CD4-positive, alpha-beta T cell treated with Interleukin-6 at 100 ng/mL for 8 hours (primary cell): ENCODE measurements at regions not wholly inside any gene's neighbourhood (a gene's known extent, or its start where the extent isn't known, plus 50 kb on each side); places are given as distances from the start of the nearest gene placed in this dataset.
"Not testable (repeated sequence)": the region's sequence is repeated elsewhere in the genome, so short reads cannot be mapped to it uniquely, and the experiment has no call there.

ENCODE experiments used
- DNase-seq: peaks from one replicate; pipeline ENCODE4 v3.0.0-alpha.2; 2020; ENCODE audit warnings: mixed read lengths, low spot score

DNA sequence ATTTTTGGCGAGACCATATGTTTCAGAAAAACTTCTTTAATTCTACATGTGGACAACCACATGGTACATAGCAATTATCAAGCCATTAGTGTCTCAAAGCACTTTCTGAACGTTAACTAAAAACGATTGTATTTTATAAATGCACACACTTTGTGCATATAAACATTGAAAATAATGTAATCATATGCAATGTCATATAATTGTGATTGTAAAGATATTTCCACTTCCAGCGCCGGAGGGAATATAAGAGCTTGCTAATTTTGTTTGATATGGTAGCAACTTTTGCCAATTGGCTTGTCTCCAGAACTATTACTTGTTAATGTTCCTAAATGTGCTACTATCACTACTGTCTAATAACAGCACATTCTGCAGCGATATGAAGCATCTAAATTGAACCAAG is 162.3 kb upstream of the SMIM31 start:
- no peak for DNase-seq

DNA sequence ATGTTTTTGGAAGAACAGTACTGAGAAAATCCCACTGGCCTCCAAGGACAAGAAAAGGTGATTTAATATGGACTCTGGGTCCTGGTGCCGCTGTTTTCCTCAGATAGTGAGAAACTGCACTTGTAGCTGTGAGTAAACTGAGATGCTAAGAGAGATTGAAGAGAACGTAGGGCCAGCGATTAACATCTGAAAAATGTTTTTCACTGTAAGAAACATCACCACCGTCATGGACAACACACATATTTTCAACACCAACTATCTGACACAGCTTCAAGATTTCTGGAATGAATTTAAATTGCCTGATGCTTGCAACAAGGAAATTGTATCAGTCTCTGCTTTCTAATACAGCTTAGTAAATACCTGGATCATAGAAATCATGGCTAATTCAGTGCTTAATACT is 158.2 kb upstream of the SMIM31 start:
- no peak for DNase-seq

- no peak for DNase-seq
Measured at GRCh38 chr4:164596318-164596878, 157.5 kb upstream of the SMIM31 start.

GRCh38 chr4:164596927-164597326 is 157.0 kb upstream of the SMIM31 start:
- DNase-seq, result no peak

GRCh38 chr4:164601653-164602052 is 152.3 kb upstream of the SMIM31 start:
- no peak for DNase-seq

DNA sequence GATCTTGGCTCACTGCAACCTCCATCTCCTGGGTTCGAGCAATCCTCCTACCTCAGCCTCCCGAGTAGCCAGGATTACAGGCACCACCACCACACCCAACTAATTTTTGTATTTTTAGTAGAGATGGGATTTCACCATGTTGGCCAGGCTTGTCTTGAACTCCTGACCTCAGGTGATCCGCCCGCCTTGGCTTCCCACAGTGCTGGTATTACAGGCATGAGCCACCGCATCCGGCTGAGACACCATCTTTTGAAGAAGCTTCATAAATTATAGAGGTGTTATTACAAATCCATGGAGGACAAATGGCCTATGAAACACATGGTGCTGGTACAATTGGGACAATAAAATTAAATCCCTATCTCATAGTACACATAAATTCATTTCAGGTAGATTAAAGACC is 148.1 kb upstream of the SMIM31 start:
- DNase-seq, result not testable (repeated sequence)

DNA sequence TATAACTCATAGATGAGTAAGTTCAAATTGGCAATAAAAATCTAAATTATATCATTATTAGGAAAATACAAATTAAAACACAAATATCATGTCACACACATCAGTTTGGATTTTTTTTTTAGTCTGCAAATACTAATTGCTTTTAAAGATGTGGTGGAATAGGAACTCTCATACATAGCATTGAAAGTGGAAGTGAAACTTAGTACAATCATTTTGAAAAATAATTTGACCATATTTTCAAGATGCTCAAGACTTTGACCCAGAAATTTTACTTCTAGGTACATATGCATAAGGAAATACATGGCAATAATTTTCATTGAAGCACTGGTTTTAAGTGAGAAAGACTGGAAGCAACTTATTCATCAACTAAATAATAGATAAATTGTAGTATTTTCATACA is 147.5 kb upstream of the SMIM31 start:
- no peak for DNase-seq

GRCh38 chr4:164613256-164613655 is 140.7 kb upstream of the SMIM31 start:
- DNase-seq, result no peak

DNA sequence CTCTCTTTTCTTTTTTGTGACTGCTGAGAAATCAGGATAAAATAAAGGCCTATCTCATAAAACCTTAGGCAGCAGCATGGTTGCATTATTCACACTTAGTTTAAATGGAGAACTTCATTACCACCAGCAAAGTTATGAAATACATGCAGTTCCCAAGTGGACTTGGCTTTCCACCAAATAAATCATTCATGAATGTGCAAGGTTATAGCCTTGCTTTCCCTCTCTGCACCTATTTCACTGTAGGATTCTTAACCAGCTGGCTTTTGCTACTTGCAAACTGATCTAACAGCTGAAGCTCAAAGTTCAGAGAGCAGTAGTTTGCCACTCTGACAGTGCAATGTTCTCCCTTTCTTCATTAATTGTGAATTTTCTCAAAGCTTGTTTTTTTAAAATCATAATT is 140.1 kb upstream of the SMIM31 start:
- no peak for DNase-seq

- no peak for DNase-seq
Measured at GRCh38 chr4:164614329-164614728, 139.6 kb upstream of the SMIM31 start.

DNA sequence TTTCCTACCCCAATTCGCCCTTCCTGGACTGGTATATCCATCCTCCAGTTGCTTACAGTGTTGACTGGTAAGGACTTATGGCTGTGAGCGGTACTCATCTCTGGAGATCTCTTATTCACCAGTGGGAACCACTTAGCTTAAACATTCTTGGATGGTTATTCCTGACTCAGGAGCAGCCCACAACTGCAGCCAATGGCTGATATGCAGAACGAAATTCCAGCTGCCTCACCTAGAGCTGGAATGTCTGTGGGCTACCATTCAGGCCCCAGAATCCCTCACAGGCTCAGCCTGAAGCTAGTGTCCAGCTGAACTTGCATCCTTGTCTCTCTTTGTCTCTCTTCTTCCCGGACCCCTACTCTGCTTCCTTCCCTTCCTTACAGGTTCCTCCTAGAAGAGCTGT is 138.9 kb upstream of the SMIM31 start:
- no peak for DNase-seq

GRCh38 chr4:164615964-164616363 is 138.0 kb upstream of the SMIM31 start:
- no peak for DNase-seq

DNA sequence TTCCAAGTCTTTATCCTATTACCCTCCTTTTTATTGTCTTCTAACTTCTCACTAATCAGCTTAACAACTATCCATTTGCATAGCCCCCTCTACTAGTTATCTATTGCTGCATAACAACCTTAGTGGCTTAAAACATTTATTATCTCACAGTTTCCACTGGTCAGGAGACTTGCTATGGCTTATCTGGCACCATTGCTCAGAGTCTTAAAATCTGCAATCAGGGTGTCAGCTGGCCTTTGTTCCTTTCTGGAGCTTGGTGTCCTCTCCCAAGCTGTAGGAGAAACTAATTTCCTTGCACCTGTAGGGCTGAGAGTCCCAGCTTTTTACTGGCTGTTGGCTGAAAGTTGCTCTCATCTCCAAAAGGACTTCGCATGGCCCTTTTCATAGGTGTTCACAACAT is 137.0 kb upstream of the SMIM31 start:
- DNase-seq, result no peak

GRCh38 chr4:164617426-164617825 is 136.5 kb upstream of the SMIM31 start:
- no peak for DNase-seq

- no peak for DNase-seq
Measured at GRCh38 chr4:164617911-164618310, 136.0 kb upstream of the SMIM31 start.

DNA sequence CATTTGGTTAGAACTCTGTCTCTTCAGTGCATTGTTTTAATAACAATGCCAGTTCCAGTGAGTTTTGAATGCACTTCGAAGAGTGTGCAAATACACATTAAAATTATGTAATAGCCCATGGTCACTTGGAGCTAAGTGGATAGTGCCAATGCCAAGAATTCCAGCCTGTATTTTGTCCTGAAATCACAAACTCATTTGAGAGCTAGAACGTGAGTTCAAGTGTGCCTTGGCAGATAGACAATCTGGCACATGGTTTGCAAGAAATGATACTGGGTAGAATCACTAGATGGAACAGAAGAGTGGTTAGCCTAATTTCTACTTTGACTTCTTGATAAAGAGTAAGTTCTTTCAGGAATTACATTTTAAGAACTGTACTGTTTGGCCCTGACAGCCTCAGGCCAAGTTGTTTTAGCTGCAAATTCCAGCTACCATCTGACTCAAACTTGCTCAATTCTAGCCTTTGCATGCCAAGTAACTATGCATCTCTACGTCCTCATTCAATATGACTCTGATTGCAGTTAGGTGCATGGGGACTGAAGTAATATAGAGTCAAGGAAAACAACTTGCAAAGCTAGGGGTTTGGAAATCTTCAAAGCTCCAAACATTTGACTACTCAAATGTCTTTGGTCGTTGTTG is 131.9 kb upstream of the SMIM31 start:
- no peak for DNase-seq

DNA sequence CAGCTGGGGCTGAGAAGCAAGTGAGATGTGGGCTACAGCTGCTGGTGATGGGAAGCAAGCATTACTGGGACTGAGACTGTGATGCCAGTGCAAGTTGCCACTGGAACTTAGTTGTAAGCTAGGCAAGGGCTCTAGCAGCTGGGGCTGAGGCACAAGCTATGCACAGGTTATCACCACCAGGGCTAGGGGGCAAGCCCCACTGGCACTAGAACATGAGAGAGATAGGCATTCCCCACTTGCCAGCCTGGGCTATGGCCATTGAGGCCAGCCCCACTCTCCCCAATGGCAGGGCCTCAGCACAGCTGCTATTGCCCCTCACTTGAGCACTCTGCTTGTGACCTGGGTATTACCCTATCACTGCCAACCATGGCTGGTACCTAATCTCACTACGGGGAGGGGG is 130.8 kb upstream of the SMIM31 start:
- DNase-seq, result no peak

GRCh38 chr4:164639001-164639400 is 114.9 kb upstream of the SMIM31 start:
- no peak for DNase-seq

DNA sequence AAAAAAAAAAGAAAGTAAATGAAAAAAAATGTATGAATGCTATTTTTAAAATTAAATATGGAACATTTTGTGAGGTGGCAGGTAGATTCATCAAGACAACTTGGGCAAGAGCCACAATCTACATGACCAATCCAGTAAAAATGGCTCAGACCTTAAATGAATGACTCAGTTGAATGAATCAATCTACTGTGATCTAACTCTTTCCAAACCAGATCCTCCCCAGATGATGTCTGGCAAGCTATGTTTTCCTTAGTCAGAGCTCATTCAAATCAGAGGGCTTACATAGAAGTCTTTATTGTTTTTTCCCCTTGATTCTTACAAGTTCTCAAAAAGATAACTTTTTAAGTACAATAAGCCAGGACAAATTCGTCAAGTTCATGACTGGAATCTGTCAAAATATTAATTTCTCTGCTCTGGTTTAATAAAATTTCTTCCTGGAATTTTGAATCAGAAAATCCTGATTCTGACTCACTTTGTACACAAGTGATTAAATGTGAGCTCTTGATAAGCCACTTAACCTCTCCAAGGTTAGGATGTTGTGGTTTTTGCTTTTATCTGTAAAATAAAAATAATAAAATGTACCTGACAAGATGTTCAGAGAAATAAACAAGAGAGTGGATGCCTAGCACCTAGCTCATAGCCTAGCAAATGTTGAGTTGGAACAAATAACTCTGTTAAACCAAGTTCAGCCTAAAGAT is 105.6 kb upstream of the SMIM31 start:
- no peak for DNase-seq

DNA sequence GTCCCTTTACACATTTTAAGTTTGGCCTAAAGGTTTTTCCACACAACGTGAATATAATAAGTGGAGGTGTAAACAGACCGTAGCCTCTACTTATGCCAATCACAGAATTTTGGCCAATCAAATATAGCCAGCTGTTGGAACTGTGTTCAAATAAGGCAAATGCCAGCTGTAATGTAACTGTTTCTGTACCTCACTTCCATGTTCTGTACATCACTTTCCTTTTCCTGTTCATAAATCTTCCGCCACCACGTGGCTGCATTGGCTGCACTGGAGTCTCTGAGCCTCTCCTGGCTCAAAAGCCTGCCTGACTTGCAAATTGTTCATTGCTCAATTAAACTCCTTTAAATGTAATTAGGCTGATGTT is 105.1 kb upstream of the SMIM31 start:
- no peak for DNase-seq

GRCh38 chr4:164659765-164660164 is 94.2 kb upstream of the SMIM31 start:
- DNase-seq, result no peak

GRCh38 chr4:164676152-164676551 is 77.8 kb upstream of the SMIM31 start:
- not testable (repeated sequence) for DNase-seq

- DNase-seq, result no peak
Measured at GRCh38 chr4:164683040-164683439, 70.9 kb upstream of the SMIM31 start.

- DNase-seq, result no peak
Measured at GRCh38 chr4:164695650-164696049, 58.3 kb upstream of the SMIM31 start.
